Sigmoid colon (tissue), 6 donors: ENCODE measurements at regions not wholly inside any gene's neighbourhood (a gene's known extent, or its start where the extent isn't known, plus 50 kb on each side); places are given as distances from the start of the nearest gene placed in this dataset.

Experiments
- DNase-seq: peaks from one replicate; pipeline ENCODE4 v3.0.0-alpha.2; 2019
- H3K27ac ChIP-seq, 4 donors: fragments of 200-600 bp; sonication (generic); one replicate each; pipeline ENCODE4 v1.5.1; 2016 to 2019; ENCODE audit warnings: mild to moderate bottlenecking in 1 of 4
- H3K27me3 ChIP-seq, 3 donors: fragments of 200-600 bp; sonication (generic); one replicate each; pipeline ENCODE4 v1.5.1; 2019; ENCODE audit warnings: mild to moderate bottlenecking in 1 of 3
- H3K36me3 ChIP-seq, 4 donors: fragments of 200-600 bp; sonication (generic); one replicate each; pipeline ENCODE4 v1.5.1; 2016 to 2019
- H3K4me1 ChIP-seq, 4 donors: fragments of 200-600 bp; sonication (generic); one replicate each; pipeline ENCODE4 v1.5.1; 2017 to 2019
- H3K4me3 ChIP-seq, 4 donors: fragments of 200-600 bp; sonication (generic); one replicate each; pipeline ENCODE4 v1.5.1; 2017 to 2019; ENCODE audit warnings: mild to moderate bottlenecking in 2 of 4, moderate library complexity in 1 of 4
- H3K9me3 ChIP-seq, 4 donors: fragments of 200-600 bp in 3 of 4; sonication (generic) in 3 of 4; one replicate each; pipeline versions ENCODE4 v1.5.1 to v1.6.1; 2013 to 2019
- EP300 ChIP-seq, 4 donors: sonication (generic); formaldehyde crosslinking; IDR thresholded peaks; one replicate each; pipeline ENCODE4 v1.6.1; 2017; ENCODE audit warnings: antibody characterized with exemption in 4 of 4
- POLR2A ChIP-seq, 2 donors: fragments of 450-650 bp; IDR thresholded peaks; one replicate each; pipeline ENCODE4 v1.6.1; 2016; ENCODE audit warnings: antibody characterized with exemption in 2 of 2, mild to moderate bottlenecking in 2 of 2, moderate library complexity in 2 of 2
- POLR2AphosphoS5 ChIP-seq, 4 donors: sonication (generic); formaldehyde crosslinking; IDR thresholded peaks; one replicate each; pipeline ENCODE4 v1.6.1; 2017; ENCODE audit warnings: antibody characterized with exemption in 4 of 4
- WGBS, 2 donors: extraction: QIAGEN DNeasy Blood & Tissue Kit; methylation state at CpG; one replicate each; pipeline ENCODE4 v1.1.7; 2013; 5-methylcytosine and 5-hydroxymethylcytosine counted together
- intact Hi-C: fragments of 100-400 bp; cut with DNase I; formaldehyde crosslinking; loops from one replicate; pipeline ENCODE4 v1.15.1; 2023
- TF ChIP-seq, protein P1 (sequence below), 4 experiments: fragments of 450-650 bp in 3 of 4; fragments of 200-600 bp in 1 of 4; IDR thresholded peaks; one replicate each; pipeline ENCODE4 v1.5.1; 2016 to 2019; ENCODE audit warnings: antibody characterized with exemption in 4 of 4, mild to moderate bottlenecking in 3 of 4, moderate library complexity in 2 of 4
- donor health status: healthy with polysubstance abuse.
- donor health status: healthy.

DNA sequence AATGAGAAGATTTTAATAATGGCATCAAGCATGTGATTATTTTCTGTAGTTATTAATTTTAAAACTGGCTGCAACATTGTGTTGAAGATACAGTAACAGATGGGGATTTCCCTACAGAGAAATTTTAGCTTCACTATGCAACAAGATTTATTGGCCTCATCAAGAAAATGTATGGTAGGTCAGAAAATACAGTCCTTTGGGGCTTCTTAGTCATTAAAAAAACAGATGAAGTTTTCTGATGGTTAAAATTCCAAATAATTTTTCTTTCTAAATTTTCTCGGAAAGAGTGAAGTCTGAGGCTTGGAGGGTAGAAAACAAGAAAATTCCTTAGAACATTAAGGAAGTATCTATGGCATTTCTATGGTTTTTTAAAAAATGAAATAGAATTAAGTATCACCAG is 1790.8 kb upstream of the PCDH20 start:
- Histone ChIP-seq H3K27me3 (no peaks in the 10 kb centered on the region), H3K9me3 (no peaks in the 10 kb centered on the region), H3K4me3 (no peak overlapping the region), H3K36me3 (no peaks in the 10 kb centered on the region), H3K27ac (no peak overlapping the region), H3K4me1 (no peaks in the 10 kb centered on the region)
- 87 to 89% methylated on average over 1 of the region's 1 CpG for WGBS, 2 donors
- TF ChIP-seq, protein P1, sequence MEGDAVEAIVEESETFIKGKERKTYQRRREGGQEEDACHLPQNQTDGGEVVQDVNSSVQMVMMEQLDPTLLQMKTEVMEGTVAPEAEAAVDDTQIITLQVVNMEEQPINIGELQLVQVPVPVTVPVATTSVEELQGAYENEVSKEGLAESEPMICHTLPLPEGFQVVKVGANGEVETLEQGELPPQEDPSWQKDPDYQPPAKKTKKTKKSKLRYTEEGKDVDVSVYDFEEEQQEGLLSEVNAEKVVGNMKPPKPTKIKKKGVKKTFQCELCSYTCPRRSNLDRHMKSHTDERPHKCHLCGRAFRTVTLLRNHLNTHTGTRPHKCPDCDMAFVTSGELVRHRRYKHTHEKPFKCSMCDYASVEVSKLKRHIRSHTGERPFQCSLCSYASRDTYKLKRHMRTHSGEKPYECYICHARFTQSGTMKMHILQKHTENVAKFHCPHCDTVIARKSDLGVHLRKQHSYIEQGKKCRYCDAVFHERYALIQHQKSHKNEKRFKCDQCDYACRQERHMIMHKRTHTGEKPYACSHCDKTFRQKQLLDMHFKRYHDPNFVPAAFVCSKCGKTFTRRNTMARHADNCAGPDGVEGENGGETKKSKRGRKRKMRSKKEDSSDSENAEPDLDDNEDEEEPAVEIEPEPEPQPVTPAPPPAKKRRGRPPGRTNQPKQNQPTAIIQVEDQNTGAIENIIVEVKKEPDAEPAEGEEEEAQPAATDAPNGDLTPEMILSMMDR (IDR thresholded peaks at IDR 0.05) = no peak
- TF ChIP-seq POLR2AphosphoS5 (IDR thresholded peaks at IDR 0.05) (no peak), POLR2A (IDR thresholded peaks at IDR 0.05) (no peak), EP300 (IDR thresholded peaks at IDR 0.05) (no peak)
- no peak for DNase-seq
- intact Hi-C loops = no loop called here

DNA sequence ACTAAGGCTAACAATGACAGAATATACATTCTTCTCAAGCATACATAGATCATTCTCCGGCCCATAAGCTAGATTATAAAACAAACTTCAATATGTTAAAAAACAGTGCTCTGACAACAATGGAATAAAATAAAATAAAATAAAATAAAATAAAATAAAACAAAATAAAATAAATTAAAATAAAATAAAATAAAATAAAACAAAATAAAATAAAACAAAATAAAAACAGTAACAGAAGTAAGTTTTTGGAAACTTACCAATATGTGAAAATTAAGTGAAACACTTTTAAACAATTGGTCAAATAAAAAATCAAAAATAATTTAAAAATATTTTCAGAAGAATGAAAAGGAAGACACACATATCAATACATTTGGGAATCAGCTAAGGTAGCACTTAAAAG is 1785.8 kb upstream of the PCDH20 start:
- Histone ChIP-seq H3K27ac (no peak overlapping the region), H3K9me3 (no peaks in the 10 kb centered on the region), H3K27me3 (no peaks in the 10 kb centered on the region), H3K36me3 (no peaks in the 10 kb centered on the region), H3K4me3 (no peak overlapping the region), H3K4me1 (no peaks in the 10 kb centered on the region)
- intact Hi-C loops = no loop called here
- no peak for TF ChIP-seq POLR2A (IDR thresholded peaks at IDR 0.05)
- TF ChIP-seq POLR2AphosphoS5 (IDR thresholded peaks at IDR 0.05) = no peak
- TF ChIP-seq, protein P1 (IDR thresholded peaks at IDR 0.05) = no peak
- TF ChIP-seq EP300 (IDR thresholded peaks at IDR 0.05) = no peak
- 93 to 94% methylated on average over 1 of the region's 1 CpG for WGBS, 2 donors
- no peak for DNase-seq

DNA sequence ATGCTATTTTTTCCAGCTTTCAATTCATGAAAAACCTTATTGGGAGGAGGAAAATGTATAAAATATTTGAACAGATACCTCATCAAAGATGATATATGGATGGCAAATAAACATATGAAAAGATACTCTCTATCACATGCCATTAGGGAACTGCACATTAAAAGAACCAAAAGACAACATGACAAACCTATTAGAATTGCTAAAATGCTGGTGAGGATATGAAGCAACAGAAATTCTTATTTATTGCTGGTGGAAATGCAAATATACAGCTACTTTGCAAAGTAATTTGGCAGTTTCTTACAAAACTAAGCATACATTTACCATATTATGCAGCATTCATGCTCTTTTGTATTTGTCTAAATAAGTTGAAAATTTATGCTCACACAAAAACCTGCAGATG is 1783.9 kb upstream of the PCDH20 start:
- H3K4me3 ChIP-seq = no peak overlapping the region
- no peaks in the 10 kb centered on the region for H3K36me3 ChIP-seq
- DNase-seq = no peak
- intact Hi-C loops = no loop called here
- H3K4me1 ChIP-seq = no peaks in the 10 kb centered on the region
- no peak overlapping the region for H3K27ac ChIP-seq
- no peak for TF ChIP-seq POLR2A (IDR thresholded peaks at IDR 0.05)
- TF ChIP-seq, protein P1 (IDR thresholded peaks at IDR 0.05) = no peak
- TF ChIP-seq EP300 (IDR thresholded peaks at IDR 0.05) = no peak
- no peak for TF ChIP-seq POLR2AphosphoS5 (IDR thresholded peaks at IDR 0.05)
- no peaks in the 10 kb centered on the region for H3K9me3 ChIP-seq
- H3K27me3 ChIP-seq = no peaks in the 10 kb centered on the region

DNA sequence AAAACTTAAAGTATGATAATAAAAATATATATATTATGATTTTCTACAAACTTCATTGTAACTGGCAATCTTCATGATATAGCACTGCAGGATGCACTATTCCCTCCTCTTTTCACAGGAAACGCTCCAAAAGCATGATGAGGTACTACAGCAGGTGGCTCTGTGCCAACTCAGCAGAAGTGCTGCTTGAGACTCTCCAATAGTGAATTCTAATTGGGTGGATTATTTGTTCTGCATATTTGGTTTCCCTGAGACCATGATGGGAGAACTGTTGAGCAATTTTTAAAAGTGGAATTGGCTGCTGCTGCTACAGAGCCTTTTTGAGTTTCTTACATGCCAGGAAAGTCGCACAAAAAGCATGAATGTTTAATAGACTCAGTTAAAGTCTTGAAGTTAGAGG is 1782.4 kb upstream of the PCDH20 start:
- Histone ChIP-seq H3K4me3 (no peak overlapping the region), H3K36me3 (no peaks in the 10 kb centered on the region), H3K27ac (no peak overlapping the region), H3K4me1 (no peaks in the 10 kb centered on the region), H3K9me3 (no peaks in the 10 kb centered on the region), H3K27me3 (no peaks in the 10 kb centered on the region)
- intact Hi-C loops = no loop called here
- TF ChIP-seq, protein P1 (IDR thresholded peaks at IDR 0.05) = no peak
- TF ChIP-seq POLR2A (IDR thresholded peaks at IDR 0.05) = no peak
- no peak for TF ChIP-seq POLR2AphosphoS5 (IDR thresholded peaks at IDR 0.05)
- TF ChIP-seq EP300 (IDR thresholded peaks at IDR 0.05) = no peak
- no peak for DNase-seq
- 74 to 79% methylated on average over 2 of the region's 2 CpGs for WGBS, 2 donors

DNA sequence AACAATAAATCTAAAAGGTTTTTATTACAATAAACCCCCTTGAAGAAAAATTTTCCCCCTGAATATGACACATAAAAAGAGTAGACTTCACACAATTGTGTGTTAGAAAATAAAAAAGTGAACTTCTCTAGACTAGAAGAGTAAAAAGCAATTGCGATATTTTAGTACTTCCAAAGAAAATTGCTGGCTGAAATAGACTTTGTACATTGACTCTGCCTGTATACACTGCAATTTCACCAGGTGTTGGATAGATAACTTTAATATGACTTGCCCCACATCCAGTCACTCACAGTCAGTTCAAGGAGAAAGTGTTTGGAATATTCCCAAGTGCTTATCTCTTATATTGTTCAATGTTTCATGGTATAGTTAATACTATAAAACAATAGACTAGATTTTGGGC is 1780.1 kb upstream of the PCDH20 start:
- TF ChIP-seq POLR2A (IDR thresholded peaks at IDR 0.05) (no peak), POLR2AphosphoS5 (IDR thresholded peaks at IDR 0.05) (no peak), EP300 (IDR thresholded peaks at IDR 0.05) (no peak)
- TF ChIP-seq, protein P1 (IDR thresholded peaks at IDR 0.05) = no peak
- no peak for DNase-seq
- Histone ChIP-seq H3K9me3 (no peaks in the 10 kb centered on the region), H3K4me1 (no peaks in the 10 kb centered on the region), H3K4me3 (no peak overlapping the region), H3K36me3 (no peaks in the 10 kb centered on the region), H3K27me3 (no peaks in the 10 kb centered on the region), H3K27ac (no peak overlapping the region)
- 55 to 76% methylated on average over 1 of the region's 1 CpG for WGBS, 2 donors
- intact Hi-C loops = no loop called here
